ENCODE measurements at regions not wholly inside any gene's neighbourhood (a gene's known extent, or its start where the extent isn't known, plus 50 kb on each side); places are given as distances from the start of the nearest gene placed in this dataset.

DNA sequence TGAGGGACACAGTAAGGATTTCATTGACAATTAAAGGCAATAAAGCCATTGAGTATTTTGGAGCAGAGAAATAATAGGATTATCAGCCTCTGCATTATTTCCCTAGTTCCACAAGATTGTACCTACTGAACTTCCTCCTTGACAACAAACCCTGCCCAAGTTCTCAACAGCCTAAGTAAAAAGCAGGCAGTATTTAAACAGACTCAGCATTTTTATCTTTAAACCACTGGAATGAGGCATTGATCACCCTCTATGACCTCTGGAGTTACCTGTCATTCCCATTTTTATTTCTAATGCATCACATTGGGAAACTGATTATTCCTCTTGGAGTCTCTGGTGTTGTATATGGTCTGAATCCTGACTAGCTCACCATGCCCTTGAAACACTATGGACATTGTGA is 570.6 kb upstream of the STXBP6 start:
- no peak overlapping the region for H3K4me3 ChIP-seq (ENCODE audit: low read depth, low read length)
- no peak for TF ChIP-seq CTCF (IDR thresholded peaks at IDR 0.05; ENCODE audit: low read depth, low read length)

- no peak for TF ChIP-seq CTCF (IDR thresholded peaks at IDR 0.05; ENCODE audit: low read depth, low read length)
- no peak overlapping the region for H3K4me3 ChIP-seq (ENCODE audit: low read depth, low read length)
These were observed 565.2 kb upstream of the STXBP6 start for GRCh38 chr14:25615174-25615573.

DNA sequence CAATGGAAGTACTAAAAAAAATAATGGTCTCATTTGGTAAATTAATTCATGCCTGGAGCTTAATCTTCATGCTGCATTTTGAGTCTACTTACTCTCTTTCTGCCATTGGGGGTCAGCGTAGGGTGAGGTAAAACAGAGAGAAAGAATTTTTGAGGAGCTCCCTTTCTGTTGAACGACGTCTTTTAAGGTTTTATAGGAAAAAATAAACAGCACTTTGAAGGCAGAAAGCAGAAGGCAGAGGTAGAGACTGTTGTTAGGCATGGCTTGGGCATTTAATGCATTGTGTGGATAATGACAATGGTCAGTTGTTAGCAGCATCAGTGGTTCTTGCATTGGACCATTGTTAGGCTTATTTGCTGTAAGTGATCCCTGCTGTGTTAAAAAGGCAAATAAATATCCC is 557.2 kb upstream of the STXBP6 start:
- no peak overlapping the region for H3K4me3 ChIP-seq (ENCODE audit: low read depth, low read length)

GRCh38 chr14:25602106-25602505 is 552.2 kb upstream of the STXBP6 start:
- TF ChIP-seq CTCF (IDR thresholded peaks at IDR 0.05; ENCODE audit: low read depth, low read length), result no peak

More for the DNA sequence above, 557.2 kb upstream of the STXBP6 start:
- TF ChIP-seq CTCF (IDR thresholded peaks at IDR 0.05; ENCODE audit: low read depth, low read length), result no peak

DNA sequence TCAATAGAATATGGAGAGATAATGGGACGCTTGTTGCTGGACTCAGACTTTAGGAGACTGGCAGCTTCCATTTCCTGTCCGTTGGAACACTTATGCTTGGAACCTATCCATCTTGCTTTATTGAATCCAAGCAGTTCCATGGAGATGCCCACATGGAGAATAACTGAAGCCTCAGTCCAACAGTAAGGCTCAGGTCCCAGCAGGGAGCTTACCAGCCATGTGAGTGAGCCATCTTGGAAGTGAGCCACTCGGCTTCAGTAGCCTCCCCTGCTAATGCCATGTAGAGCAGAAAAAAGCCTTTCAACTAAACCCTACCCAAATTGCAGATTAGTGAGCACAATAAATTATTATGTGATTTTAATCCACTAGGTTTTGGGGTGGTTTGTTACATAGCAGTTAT is 538.8 kb upstream of the STXBP6 start:
- TF ChIP-seq CTCF (IDR thresholded peaks at IDR 0.05; ENCODE audit: low read depth, low read length), result no peak
- no peak overlapping the region for H3K4me3 ChIP-seq (ENCODE audit: low read depth, low read length)

More at GRCh38 chr14:25602106-25602505, 552.2 kb upstream of the STXBP6 start:
- no peak overlapping the region for H3K4me3 ChIP-seq (ENCODE audit: low read depth, low read length)

DNA sequence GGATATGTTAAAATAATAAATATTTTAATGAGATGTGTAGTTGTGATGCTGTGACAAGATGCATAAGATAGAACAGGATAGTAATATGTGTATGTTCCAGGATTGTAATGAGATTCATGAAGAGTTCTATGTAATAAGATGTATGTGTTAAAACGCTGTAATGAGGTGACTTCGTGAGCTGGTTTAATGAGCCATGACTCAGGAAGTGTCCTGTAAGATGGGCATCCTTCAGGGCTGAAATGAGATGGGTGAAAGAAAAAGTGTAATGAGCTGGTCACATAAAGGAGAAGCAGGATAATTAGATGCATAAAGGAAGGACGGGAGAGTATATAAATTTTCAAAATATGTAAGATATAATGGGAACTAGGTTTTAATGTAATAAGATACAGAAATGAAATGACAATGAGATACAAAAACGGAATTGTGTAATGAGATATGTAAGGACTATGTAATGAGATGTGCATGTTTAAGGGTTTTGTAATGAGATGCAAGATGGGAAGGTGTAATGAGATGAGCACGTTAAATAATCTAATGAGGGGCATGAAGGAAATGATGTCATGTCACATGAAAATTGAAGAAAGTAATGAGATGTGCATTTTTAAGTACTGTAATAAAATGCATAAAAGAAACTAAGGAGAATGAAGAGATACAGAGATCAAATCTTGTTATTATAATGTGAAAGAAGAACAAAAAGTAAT is 524.8 kb upstream of the STXBP6 start:
- no peak overlapping the region for H3K4me3 ChIP-seq (ENCODE audit: low read depth, low read length)
- TF ChIP-seq CTCF (IDR thresholded peaks at IDR 0.05; ENCODE audit: low read depth, low read length), result no peak

DNA sequence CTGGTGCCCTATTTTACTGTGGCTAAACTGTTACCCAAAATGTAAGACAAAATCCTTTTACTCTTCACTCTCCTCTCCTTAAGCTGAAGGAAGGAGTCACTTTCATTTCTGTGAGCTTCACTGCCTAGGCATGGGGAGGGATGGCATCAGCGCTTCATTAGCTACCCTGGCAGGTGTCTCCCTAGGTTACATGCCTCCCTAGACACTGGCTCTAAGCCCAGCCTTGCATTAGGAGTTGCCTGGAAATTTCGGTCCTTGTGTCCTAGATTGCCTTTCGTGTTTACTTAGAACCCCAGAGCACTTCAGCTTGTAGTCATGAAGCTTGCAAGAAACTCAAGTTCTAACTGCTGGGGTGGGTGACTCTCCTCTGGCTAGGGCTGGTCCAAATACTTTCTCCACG is 520.5 kb upstream of the STXBP6 start:
- no peak for TF ChIP-seq CTCF (IDR thresholded peaks at IDR 0.05; ENCODE audit: low read depth, low read length)

More for the DNA sequence above, 520.5 kb upstream of the STXBP6 start:
- H3K4me3 ChIP-seq (ENCODE audit: low read depth, low read length), result no peak overlapping the region
